Kidney glomerular epithelial cell (primary cell): ENCODE measurements at regions not wholly inside any gene's neighbourhood (a gene's known extent, or its start where the extent isn't known, plus 50 kb on each side); places are given as distances from the start of the nearest gene placed in this dataset.

ENCODE experiments used
- DNase-seq: peaks from one replicate; lab custom pipeline; 2025; lab: John Stamatoyannopoulos, UW

DNA sequence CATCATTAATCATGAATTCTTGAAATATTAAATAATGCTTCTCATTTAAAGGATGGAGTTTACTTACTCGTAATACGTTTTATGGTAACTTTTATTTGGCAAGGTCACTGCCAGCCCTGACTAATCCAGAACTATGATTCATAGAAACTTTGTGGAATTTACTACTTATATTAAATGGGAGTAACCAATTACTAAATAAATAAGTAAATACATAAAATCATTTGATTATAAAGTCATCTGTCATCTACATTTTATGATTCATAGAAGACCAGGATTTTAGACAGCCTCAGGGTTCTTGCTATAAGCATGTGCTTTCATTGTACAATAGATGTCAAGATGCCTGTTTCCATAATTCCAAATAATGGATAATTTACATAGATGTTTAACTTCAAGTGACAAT, 611.1 kb downstream of the TBC1D4 start:
- no peak for DNase-seq

DNA sequence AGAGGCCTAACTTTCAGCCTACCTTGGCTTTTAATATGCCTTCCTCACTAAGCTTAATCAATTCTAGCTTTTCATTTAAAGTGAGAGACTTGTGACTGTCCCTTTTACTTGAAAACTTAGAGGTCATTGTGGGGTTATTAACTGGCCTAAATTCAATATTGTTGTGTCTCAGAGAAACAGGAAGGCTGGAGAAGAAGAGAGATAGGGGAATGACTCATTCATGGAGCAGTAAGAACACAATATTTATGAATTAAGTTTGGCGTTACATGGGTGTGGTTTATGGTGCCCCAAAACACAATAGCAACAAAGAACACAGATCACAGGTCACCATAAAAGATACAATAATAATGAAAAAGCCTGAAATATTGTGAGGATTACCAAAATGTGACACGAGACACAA, 612.1 kb downstream of the TBC1D4 start:
- no peak for DNase-seq

DNA sequence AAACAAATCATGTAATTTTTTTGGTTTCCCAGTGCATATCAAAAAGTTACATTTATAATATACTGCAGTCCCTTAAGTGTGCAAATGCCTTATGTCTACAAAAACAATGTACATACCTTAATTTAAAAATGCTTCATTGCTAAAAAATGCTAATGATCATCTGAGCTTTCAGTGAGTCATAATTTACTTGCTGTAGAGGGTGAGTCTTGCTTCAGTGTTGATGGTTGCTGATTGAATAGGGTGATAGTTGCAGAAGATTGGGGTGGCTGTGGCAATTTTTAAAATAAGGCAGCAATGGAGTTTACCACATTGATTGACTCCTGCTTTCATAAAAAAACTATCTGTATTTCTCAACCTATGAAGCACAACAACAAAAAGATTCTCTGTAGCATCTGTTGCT, 613.9 kb downstream of the TBC1D4 start:
- no peak for DNase-seq

DNA sequence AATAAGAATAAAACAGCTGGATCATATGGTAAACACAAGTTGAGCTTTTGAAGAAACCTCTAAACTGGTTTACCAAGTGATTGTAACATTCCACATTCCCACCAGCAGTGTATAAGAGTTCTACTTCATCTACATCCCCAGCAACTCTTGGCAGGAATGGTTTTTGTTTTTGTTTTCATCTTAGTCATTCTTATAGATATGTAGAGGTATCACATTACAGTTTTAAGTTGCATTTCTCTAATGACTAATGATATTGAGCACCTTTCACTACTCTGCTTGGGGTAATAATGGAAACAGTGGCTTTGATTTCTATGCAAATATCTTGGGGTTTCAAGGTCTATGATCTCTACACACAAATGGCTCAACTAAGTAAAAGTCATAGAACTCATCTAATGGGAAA, 614.5 kb downstream of the TBC1D4 start:
- DNase-seq, result no peak

DNA sequence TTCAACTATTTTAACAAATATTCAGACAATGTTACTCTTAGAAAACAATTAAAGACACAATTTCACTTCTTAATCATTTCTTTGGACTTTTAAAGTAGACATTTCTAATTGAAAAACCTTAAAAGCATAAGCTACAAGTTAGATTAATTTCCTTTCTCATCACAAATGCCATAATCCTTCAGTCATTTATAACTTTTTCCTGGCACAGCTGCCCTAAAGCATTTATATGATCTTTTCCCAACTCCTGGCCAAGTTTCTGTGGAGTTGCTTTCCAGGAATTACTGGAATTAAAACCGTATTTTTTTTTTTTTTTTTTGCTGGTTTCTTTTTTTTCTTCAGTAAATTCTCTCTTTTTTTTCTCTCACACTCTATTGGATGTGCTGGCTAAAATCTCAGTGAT, 615.9 kb downstream of the TBC1D4 start:
- DNase-seq, result no peak

DNA sequence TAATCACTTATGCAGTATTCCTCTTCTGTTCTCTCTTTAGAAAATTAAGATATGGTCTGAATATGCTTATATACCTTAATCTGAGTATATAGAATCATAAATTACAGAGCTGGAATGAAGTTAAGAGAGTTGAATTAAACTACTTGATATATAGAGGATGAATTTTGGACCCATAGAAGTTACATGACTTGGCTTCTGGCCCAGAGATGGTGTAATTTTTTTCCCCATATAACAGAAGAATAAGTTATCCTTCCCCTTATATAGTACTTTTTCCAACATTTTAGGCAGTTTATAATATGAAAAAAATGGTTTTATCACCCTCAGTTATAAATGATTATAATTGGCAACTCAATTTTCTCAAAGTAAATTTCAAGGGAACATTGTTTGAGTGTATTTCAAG, 616.3 kb downstream of the TBC1D4 start:
- no peak for DNase-seq

DNA sequence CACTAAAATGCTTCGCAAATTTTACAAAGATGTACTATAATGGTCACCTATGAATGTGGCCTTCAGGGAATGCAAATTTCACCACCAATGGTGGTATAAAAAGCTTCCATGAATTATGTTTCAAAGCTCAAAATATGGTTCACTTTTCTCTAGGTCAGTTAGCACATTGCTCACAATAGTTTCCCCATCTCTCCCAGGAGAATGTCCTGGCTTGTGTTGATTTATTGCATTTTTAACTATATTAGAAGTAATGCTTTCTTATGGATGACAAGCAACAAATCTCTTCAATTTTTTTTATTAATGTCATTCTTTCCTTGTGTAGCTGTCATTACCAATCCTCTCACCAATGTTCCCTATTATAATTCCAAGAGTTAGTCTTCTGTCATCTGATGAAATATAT, 621.2 kb downstream of the TBC1D4 start:
- no peak for DNase-seq

DNA sequence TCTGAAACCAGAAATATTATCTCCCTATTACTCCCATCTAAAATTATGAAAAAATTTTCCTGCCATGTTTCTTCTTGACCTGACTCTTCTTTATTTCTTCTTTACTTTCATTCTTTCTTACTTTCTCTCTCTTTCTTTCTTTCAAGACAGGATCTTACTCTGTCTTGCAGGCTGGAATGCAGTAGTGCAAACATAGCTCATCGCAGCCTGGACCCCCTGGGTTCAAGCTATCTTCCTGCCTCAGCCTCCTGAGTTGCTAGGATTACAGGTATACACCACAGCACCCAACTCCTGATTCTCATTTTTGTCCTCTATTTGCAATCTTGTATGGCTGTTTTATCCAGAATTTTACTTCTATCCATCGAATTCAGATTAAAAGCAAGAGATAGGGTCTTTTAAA, 631.1 kb downstream of the TBC1D4 start:
- no peak for DNase-seq

DNA sequence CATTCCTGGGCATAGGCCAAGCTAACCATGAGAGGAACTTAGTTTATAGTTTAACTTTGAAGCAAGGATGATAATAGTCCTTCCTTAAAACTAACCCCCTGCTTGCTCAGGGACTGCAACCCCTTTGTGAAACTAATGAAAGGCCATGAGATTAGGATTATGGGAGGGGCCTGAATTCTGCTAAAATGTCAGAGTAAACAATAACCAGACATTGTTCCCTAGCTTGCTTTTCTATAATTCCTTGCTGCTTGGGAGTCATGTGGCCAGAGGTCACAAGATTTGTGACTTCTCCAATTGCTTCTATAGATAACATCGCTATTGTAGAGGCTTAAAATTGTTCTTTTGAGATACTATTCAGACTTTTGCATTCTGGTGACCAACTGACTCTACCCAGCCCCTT, 634.0 kb downstream of the TBC1D4 start:
- no peak for DNase-seq

DNA sequence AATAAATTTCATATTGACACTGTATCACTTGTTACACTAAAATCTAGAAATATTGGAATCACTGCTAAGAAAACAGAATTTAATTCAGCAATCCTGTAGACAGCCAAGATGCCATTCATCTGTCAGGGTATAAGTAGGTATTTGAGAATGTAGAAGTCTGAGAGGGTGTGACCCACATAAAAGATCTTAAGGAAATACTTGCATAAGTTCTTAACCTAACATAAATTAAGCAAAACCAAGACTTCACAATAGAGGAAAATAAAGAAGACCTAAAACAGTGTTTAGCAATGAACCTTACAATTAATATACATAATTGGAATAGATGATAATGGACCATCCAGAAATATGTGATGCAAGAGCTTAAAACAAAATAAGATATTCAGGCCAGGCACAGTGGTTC, 636.2 kb downstream of the TBC1D4 start:
- no peak for DNase-seq

DNA sequence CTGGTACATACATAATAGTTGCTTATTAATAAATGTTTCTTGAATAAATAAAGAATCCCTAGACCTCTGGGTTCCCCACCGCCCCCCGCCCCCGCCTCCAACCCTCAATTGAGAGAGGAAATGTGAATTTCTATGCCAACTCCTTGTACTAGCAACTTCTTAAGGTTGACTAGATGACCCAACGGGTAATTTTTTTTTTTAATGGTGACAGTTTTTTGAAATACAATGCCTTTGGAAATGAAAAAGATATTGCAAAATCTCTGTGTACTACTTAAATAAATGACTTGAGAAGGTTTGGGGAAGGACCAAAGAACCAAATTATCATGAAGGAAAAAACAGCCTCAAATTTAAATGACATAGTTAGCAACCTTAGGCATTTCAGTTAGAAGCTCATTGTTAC, 640.3 kb downstream of the TBC1D4 start:
- DNase-seq, result no peak

DNA sequence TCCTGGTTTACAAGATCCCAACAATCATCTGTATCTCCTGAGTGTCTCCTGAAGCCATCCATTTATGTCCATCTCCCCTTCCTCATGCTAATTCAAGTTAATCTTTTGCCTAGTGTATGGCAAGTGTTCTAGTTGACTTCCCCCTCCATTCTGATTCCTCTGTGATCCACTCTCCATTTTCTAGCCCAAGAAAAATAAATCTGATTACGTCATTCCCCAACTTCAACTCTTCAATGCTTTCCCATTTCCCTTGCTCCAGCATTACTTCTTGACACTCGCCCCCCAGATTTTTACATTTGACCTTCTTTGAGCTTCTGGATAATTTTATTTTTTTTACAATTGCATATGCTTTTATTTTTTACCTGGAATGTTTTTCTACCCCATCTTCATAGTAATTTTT, 640.8 kb downstream of the TBC1D4 start:
- DNase-seq, result no peak

DNA sequence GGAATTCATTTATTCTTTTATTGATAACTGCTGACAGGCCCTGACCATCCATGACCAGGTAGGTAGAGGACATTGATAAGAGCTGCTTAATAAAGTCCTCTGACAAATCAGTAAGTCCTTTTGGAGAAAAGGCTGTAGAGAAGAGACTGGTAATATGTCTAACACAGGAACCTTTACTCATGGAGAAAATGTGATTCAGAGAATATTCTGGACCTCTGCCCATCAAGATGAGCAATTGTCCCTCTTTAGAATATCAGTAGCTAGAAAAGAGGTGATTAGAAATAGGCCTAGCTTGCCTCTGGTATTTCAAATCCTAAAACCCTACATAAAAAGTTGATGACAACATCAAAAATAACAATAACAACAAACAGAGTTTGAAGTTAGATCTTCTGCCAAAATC, 642.3 kb downstream of the TBC1D4 start:
- DNase-seq, result no peak

DNA sequence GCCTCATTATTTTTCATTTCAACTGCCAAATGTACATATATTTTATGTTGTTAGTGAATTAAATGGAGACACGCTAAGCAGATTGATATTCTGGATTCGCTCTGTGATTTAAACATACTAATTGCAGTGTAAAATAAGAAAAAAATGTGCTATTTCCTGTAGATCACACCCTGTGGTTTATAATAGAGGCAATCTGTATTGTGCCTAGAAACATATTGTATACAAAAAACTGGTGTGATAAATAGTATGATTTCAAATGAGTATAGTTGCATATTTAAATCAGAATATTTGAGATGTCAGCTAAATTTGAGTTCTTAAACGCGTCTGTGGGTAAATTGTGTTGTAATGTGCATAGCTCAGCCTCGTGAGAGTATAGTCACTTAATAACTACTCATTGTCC, 643.9 kb downstream of the TBC1D4 start:
- DNase-seq, result no peak

DNA sequence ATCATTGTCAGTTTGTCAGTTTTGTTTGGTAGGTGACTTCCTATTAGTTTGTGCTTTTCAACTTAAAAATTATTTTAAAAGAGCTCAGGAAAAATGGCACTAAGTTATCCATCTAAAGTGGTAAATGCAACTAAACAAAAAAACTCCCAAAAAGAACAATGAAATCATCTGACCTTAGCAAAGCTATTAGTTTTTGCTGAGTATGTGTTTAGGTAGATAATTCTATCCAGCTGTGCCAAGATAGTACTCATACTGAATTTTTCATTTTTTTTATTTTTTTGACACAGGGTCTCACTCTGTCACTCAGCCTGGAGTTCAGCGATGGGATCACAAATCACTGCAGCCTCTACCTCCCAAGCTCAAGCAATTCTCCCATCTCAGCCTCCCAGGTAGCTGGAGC, 645.3 kb downstream of the TBC1D4 start:
- DNase-seq, result no peak

DNA sequence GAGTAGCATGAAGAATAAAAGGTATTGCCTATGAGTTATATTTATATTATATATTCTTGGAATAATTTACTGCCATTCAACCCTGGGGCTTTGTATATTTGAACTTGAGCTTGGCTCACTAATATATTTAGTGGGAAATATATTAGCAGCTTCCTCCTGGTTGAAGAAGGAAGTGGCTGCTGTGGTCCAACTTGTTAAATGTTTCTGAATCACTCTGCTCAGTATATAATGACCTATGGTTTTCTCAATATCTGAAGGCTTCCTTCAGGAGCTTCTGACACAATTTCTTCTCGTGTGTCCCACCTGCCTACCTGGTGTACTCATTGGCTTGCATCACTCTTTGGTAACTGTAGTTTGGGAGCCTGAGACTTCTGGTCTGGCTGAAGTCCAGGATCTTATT, 646.4 kb downstream of the TBC1D4 start:
- DNase-seq, result no peak

DNA sequence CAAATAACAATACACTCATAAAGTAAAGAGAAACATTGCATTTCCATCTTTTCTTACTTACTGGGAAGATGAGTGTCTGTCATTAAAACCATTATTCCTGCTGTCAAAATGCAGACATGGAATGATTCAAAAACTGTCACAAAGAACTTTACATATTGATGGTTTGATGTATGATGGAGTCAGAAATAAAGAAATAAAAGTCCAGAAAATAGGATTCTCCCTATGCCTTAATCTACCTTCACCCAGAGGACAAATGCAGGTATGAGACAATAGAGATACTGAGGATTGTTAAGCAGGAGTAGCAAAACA, 656.1 kb downstream of the TBC1D4 start:
- no peak for DNase-seq

DNA sequence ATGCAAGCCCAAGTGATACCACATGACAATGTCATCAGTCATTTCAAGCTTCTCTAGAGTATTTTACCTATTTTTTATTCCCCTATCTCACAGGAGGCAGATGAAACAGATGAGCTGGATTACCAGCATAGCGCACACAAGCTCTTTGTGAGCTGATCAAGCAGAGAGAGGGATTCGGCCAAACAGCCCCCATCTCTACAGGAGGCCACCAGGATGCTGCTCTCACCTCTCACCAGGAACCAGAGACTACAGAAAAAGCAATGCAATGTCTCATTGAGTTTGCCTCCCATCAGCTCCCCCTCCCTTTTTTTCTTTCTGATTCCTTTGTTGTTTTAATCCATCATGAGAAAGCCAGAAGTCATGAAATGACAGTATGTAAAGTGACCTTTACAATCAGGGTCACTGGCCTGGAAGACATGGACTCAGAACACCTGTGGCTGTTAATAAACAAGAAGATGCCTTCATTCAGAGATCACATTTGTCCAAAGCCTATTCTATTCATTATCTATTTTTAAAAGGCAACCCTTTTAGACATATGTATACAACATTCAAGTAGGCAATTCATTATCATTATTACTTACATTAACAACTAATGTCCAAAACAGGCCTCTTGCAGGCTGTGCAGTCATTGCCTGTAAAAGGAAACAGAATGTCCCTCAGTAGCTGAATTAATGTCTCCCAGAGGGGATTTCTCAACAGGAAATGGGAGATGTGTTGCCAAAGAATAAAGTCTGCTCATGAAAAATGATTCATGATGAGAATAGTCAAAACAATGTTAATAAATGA, 656.6 kb downstream of the TBC1D4 start:
- peak; percentile 78 for DNase-seq

DNA sequence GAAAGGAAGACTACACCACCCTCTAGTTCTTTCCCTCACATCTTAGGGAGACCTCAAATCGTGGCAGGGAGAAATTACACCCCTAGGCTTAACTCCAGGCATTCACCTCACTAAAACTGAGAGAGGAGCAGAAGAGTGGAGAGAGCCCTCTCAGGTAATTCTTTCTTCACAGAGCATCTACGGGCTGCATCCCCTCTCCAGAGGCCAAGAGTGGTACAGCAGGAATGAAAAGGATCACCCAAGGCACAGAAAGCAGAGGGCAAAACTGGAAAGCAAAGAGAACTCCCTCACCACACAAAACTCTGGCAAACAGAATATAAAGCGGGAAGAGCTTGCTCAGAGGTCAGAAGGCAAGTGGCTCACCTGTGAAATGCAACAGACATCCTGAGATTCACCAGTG, 661.2 kb downstream of the TBC1D4 start:
- DNase-seq, result no peak

DNA sequence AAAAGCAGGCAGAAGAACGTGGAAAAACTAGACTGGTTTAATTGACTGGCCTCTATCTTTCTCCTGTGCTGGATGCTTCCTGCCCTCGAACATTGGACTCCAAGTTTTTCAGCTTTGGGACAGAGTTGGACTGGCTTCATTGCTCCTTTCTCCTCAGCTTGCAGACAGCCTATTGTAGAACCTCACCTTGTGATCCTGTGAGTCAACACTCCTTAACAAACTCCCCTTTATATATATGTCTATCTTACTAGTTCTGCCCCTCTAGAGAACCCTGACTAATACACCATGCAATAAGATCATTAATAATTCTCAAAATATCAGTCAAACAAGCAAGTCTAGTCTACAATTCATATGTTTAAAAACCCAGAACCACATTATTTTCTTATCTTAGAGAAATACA, 662.4 kb downstream of the TBC1D4 start:
- no peak for DNase-seq

DNA sequence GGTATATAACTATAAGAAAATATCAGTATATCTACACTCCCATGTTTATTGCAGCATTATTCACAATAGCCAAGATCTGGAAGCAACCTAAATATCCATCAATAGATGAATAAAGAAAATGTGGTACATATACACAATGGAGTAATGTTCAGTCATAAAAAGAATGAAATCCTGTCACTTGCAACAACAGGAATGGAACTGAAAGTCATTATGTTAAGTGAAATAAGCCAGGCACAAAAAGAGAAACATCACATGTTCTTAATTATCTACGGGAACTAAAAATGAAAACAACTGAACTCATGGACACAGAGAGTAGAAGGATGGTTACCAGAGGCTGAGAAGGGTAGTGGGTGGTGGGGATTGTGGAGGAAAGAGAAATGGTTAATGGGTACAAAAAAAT, 665.2 kb downstream of the TBC1D4 start:
- no peak for DNase-seq

DNA sequence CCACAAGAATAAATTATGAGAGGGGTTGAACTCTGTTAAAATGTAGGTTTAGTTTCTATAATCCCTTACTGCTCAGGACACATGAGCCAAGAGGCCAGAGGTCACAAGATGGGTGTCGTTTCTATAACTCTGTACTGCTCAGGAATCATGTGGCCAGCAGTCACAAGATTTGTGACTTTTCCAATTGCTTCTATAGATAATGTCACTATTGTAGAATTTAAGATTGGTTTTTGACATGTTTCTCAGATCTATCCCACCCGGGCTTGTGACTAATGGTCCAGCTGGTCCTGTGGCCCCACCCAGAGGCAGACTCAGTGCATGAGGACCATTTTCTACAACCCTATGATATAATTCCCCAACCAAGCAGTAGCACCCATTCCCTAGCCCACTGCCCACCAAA, 662.0 kb upstream of the KLF12 start:
- no peak for DNase-seq

DNA sequence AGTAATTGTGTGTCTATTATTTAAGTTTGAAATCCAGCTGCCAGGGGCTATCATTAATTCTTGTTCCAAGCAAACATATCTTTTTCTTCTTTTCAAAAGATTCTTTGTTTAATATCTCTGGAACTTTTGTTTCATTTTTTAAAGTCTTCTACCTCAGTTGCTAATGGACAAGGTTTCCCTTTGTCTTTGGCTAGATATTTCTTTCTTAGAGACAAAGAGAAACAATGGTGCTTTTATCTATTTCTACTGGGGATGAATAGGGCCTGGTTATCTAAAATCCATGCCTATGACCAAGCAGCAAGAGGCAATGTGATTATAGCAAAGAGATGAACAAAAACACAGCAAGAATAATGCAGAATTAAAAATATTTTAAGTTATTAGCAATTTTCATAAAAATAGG, 661.3 kb upstream of the KLF12 start:
- DNase-seq, result no peak

DNA sequence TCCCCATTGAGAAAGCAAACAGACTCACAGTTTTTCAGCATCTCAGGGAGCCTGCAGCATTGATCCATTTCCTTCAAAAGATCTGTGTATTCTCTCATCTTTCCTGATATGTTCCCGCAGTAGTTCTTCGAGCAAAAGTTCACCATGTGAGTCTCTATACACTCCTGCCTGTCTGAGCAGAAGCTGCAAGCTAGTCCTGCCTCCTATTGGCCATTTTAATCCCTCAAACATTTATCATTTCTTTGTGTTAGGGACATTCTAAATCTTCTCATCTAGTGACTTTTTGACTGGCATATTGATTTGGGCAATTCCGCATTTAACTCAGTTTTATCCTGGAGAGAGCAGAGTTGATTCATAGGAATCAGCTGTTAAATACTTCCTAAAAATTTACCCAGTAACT, 660.4 kb upstream of the KLF12 start:
- no peak for DNase-seq

DNA sequence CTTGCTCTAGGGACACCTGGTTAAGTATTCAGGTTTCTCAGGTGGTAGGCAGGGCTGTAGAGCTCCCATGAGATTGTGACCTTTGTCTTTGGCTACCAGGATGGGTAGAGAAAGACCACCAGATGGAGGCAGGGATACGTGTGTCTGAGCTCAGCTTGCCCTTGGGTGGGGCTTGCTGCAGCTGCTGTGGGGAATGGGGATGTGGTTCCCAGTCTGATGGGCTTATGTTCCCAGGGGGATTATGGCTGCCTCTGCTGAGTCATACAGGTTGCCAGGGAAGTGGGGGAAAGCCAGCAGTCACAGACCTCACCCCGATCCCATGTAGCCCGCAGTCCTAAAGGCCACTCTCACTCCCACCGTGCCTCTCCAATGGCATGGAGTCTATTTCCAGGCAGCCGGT, 659.9 kb upstream of the KLF12 start:
- no peak for DNase-seq
